OCI-LY7 (cell line): ENCODE measurements at regions not wholly inside any gene's neighbourhood (a gene's known extent, or its start where the extent isn't known, plus 50 kb on each side); places are given as distances from the start of the nearest gene placed in this dataset.

Experiments used
- BruUV-seq: library from RNA; stranded (reverse); fragments of 400-500 nt; replicated peaks from 2 replicates; lab custom pipeline; 2021; lab: Mats Ljungman, UMichigan
- CTCF ChIA-PET: fragments of 300-600 bp; sonication (Branson Sonifier 250); formaldehyde crosslinking; loops from one replicate; lab custom pipeline; 2022; ENCODE audit warnings: antibody characterized with exemption; ENCODE audit not compliant: unreplicated experiment; lab: Charles Lee
- POLR2A ChIA-PET: fragments of 300-600 bp; sonication (Branson Sonifier 250); formaldehyde crosslinking; loops from one replicate; lab custom pipeline; 2022; ENCODE audit warnings: antibody characterized with exemption; lab: Charles Lee
- DNase-seq: peaks from one replicate; pipeline ENCODE4 v3.0.0-alpha.2; 2015; ENCODE audit warnings: low spot score
- H2AFZ ChIP-seq: fragments of 200-600 bp; sonication (generic), shearing (Covaris generic); 2 replicates; pipeline ENCODE4 v1.6.1; 2014; ENCODE audit warnings: mild to moderate bottlenecking, antibody characterized with exemption, low read length, moderate library complexity
- H3K27ac ChIP-seq: fragments of 200-600 bp; sonication (generic); 2 replicates; pipeline ENCODE4 v1.5.1; 2014; ENCODE audit warnings: mixed run types, low read depth, mild to moderate bottlenecking, moderate library complexity, low read length, inconsistent platforms; ENCODE audit not compliant: poor library complexity, severe bottlenecking
- H3K36me3 ChIP-seq: fragments of 200-600 bp; sonication (generic); 2 replicates; pipeline ENCODE4 v1.6.1; 2014; ENCODE audit warnings: mild to moderate bottlenecking, antibody characterized with exemption, low read length, moderate library complexity, mixed read lengths; ENCODE audit not compliant: insufficient read depth
- H3K4me1 ChIP-seq: fragments of 200-600 bp; sonication (generic); 2 replicates; pipeline ENCODE4 v1.5.1; 2014; ENCODE audit warnings: mild to moderate bottlenecking, low read length; ENCODE audit not compliant: insufficient read depth, poor library complexity, severe bottlenecking
- H3K4me2 ChIP-seq: fragments of 200-600 bp; sonication (generic); 2 replicates; pipeline ENCODE4 v1.6.1; 2014; ENCODE audit warnings: mild to moderate bottlenecking, low read length
- H3K4me3 ChIP-seq: fragments of 200-600 bp; sonication (generic); 2 replicates; pipeline ENCODE4 v1.5.1; 2014; ENCODE audit warnings: mild to moderate bottlenecking, low read depth, low read length; ENCODE audit not compliant: poor library complexity, severe bottlenecking
- H3K79me2 ChIP-seq: fragments of 200-600 bp; sonication (generic); 2 replicates; pipeline ENCODE4 v1.6.1; 2016; ENCODE audit warnings: low read depth, mild to moderate bottlenecking, low read length, moderate library complexity, mixed read lengths; ENCODE audit not compliant: insufficient read depth
- H3K9me2 ChIP-seq: fragments of 200-600 bp; sonication (generic); 2 replicates; pipeline ENCODE4 v1.6.1; 2016; ENCODE audit warnings: mild to moderate bottlenecking, low read length, mixed read lengths; ENCODE audit not compliant: insufficient read depth
- H3K9me3 ChIP-seq: fragments of 200-600 bp; sonication (generic); 2 replicates; pipeline ENCODE4 v1.6.1; 2014; ENCODE audit warnings: mild to moderate bottlenecking, mixed run types, low read length, mixed read lengths
- H4K20me1 ChIP-seq: fragments of 200-600 bp; sonication (generic); 2 replicates; pipeline ENCODE4 v1.6.1; 2014; ENCODE audit warnings: mild to moderate bottlenecking, antibody characterized with exemption, low read length, moderate library complexity, mixed read lengths; ENCODE audit not compliant: insufficient read depth
- CTCF ChIP-seq: fragments of 200-600 bp; sonication (generic); conservative IDR thresholded peaks from 2 replicates; pipeline ENCODE4 v1.5.1; 2014; ENCODE audit warnings: mild to moderate bottlenecking, antibody characterized with exemption, low read length, moderate library complexity, mixed read lengths
- EZH2phosphoT487 ChIP-seq: fragments of 200-600 bp; sonication (generic); IDR thresholded peaks from 2 replicates; pipeline ENCODE4 v1.6.1; 2018; ENCODE audit warnings: low read depth, borderline replicate concordance, mild to moderate bottlenecking, mixed run types, antibody characterized with exemption, low read length, moderate library complexity, mixed read lengths
- intact Hi-C: fragments of 100-400 bp; cut with micrococcal nuclease; formaldehyde crosslinking; loops from one replicate; pipeline ENCODE4 v1.10.0; 2022; ENCODE audit not compliant: unreplicated experiment

GRCh38 chr10:83968052-83968451 lies 171.3 kb upstream of the GHITM start:
- H2AFZ ChIP-seq, result no peak overlapping the region
- H4K20me1 ChIP-seq, result no peaks in the 10 kb centered on the region
- CTCF ChIA-PET, result no interaction called here
- no peak overlapping the region for H3K27ac ChIP-seq
- POLR2A ChIA-PET, result no interaction called here
- H3K4me3 ChIP-seq, result no peak overlapping the region
- H3K9me3 ChIP-seq, result no peaks in the 10 kb centered on the region
- no peaks in the 10 kb centered on the region for H3K4me1 ChIP-seq
- no peaks in the 10 kb centered on the region for H3K79me2 ChIP-seq
- no TSS peak for BruUV-seq
- DNase-seq, result no peak
- no peaks in the 10 kb centered on the region for H3K9me2 ChIP-seq
- intact Hi-C loops, result no loop called here
- no peaks in the 10 kb centered on the region for H3K36me3 ChIP-seq
- no peak overlapping the region for H3K4me2 ChIP-seq
- no peak for TF ChIP-seq CTCF
- TF ChIP-seq EZH2phosphoT487, result no peak

- Histone ChIP-seq H3K9me2 (no peaks in the 10 kb centered on the region), H3K9me3 (no peaks in the 10 kb centered on the region), H3K4me2 (no peak overlapping the region), H3K36me3 (no peaks in the 10 kb centered on the region), H3K4me3 (no peak overlapping the region), H3K4me1 (no peaks in the 10 kb centered on the region), H3K27ac (no peak overlapping the region), H3K79me2 (no peaks in the 10 kb centered on the region), H2AFZ (no peak overlapping the region), H4K20me1 (no peaks in the 10 kb centered on the region)
- intact Hi-C loops, result no loop called here
- TF ChIP-seq CTCF (no peak), EZH2phosphoT487 (no peak)
- no TSS peak for BruUV-seq
- no peak for DNase-seq
- CTCF ChIA-PET, result no interaction called here
- POLR2A ChIA-PET, result no interaction called here
These were observed 160.5 kb upstream of the GHITM start for GRCh38 chr10:83978681-83979383.

- no peak overlapping the region for H3K4me3 ChIP-seq
- H3K36me3 ChIP-seq, result no peaks in the 10 kb centered on the region
- no peak overlapping the region for H3K4me2 ChIP-seq
- no peak overlapping the region for H3K27ac ChIP-seq
- no peak for TF ChIP-seq CTCF
- no peak for TF ChIP-seq EZH2phosphoT487
- H3K9me3 ChIP-seq, result no peaks in the 10 kb centered on the region
- H2AFZ ChIP-seq, result no peak overlapping the region
- H4K20me1 ChIP-seq, result no peaks in the 10 kb centered on the region
- BruUV-seq, result no TSS peak
- no peaks in the 10 kb centered on the region for H3K9me2 ChIP-seq
- CTCF ChIA-PET, result no interaction called here
- H3K79me2 ChIP-seq, result no peaks in the 10 kb centered on the region
- intact Hi-C loops, result no loop called here
- DNase-seq, result no peak
- no peaks in the 10 kb centered on the region for H3K4me1 ChIP-seq
- POLR2A ChIA-PET, result no interaction called here
These were observed 156.5 kb upstream of the GHITM start for GRCh38 chr10:83982812-83983211.
